GM19468 (cell line): ENCODE measurements at regions not wholly inside any gene's neighbourhood (a gene's known extent, or its start where the extent isn't known, plus 50 kb on each side); places are given as distances from the start of the nearest gene placed in this dataset.
"Not testable (repeated sequence)": the region's sequence is repeated elsewhere in the genome, so short reads cannot be mapped to it uniquely, and the experiment has no call there.

Experiments
- ATAC-seq: cut with Tn5 transposase; IDR thresholded peaks from one replicate; pipeline ENCODE4 v1.9.1; 2021; ENCODE audit warnings: mild to moderate bottlenecking, moderate library complexity, moderate number of reproducible peaks; ENCODE audit not compliant: unreplicated experiment; ENCODE audit errors: extremely low read depth

DNA sequence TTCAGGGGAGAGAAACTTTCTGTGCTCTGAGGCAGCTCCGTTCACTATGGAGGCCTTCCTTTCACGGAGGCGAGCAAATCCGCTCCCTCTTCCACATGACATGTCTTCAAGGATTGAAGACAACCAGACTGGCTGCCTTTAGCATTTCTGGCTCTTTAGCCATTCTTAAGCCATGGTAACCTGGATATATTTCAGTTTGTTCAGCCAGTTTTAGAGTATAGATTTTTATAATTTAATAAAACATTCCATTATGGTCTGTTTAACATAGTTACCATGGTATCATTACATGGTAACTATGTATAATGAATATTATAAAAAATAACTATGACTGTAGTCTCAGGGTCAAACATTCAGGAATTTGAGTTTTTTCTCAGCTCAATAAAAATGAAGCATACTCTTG lies 54.2 kb upstream of the NFIA start:
- no peak for ATAC-seq

DNA sequence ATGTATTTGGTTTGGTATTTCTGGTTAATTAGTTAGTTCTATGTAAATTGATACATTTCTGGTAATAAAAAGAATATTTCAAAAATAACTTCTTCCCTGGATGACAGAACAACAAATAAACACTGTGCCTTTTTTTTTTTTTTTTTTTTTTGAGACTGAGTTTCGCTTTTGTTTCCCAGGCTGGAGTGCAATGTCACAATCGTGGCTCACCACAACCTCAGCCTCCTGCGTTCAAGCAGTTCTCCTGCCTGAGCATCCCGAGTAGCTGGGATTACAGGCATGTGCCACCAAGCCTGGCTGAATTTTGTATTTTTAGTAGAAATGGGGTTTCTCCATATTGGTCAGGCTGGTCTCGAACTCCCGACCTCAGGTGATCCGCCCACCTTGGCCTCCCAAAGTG lies 64.3 kb upstream of the NFIA start:
- ATAC-seq: not testable (repeated sequence)

DNA sequence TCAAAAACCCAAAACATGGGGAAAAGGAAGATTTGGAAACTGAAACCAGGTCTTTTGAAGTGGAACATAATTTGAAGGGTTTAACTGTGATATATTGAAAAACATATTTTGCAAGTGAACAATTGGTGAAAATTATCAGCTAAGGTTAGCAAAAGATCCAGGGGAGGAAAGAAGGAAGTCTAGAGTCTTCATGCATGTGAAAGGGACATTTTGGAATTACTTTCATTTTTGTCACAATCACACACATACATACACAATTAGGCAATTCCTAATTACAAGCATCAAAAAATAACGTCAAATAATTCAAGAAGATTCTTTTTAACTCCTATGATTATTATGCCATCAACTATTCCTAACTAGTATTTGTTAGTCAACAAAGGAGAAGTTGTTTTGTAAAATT lies 64.7 kb upstream of the NFIA start:
- no peak for ATAC-seq

DNA sequence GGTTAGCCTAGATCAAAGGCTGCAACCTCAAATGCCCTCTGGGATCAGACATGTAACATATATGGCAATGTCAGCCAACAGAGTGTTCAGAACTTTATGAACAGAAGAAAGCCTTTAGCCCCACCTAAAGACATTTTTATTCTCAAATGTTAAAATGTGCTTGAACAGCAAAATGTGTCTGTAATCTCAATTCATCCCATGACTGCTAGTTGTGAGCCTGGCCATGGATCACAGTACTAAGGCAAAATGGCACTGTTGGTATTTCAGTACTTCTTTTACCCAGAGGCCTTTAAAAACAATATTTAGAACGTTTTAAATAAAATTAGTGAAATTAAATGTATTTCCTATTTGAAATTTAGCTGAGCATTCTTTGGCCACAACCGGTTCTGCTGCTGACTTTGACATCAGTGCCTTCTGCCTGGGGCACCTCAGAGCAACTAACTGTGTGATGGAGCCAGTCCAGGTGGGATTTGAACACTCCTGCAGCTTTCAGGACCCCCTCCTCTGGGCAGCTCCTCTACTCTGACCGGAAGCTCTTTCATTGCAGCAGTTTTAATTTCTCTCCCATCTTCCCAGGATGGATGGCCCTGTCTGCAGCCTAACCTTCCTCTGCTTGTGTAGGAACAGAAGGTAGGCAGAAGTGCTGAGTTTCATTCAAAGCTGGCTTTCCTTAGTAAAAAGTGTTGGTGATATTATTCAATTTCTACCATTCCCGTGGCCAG lies 68.3 kb upstream of the NFIA start:
- ATAC-seq: no peak

DNA sequence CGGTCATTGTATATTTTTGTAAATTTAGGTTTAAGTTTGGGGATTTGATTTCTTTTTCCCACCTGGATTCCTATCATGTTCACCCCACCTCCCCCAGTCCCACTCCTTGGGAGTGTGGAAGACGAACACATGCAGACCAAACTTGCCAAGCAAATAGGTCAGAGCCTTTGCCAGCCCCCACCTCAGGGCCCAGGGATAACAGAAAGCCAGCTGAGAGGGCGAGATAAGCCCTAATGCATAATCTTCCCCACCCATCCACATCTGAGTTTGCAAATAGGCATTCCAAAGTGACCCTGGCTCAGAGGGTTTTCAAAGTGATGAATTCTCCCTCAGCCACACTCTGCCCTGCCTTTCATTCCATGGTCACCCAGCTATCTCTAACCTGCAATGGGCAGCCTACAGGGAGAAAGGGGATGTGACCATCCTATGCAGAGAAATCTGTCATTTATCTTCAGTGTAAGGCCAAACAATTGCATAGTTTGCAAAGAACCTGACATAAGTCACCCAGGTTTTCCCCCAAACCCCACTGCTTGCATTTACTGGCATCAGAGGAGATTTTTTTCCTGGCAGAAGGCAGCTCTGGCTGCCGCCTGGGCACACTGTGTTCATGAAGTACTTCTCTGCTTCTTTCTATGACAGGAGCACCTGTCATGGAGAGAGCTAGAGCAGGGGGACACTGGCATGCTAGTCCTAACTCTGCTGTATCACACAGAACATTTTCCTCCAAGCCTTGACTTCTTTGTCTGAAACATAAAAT lies 69.0 kb upstream of the NFIA start:
- ATAC-seq: no peak

DNA sequence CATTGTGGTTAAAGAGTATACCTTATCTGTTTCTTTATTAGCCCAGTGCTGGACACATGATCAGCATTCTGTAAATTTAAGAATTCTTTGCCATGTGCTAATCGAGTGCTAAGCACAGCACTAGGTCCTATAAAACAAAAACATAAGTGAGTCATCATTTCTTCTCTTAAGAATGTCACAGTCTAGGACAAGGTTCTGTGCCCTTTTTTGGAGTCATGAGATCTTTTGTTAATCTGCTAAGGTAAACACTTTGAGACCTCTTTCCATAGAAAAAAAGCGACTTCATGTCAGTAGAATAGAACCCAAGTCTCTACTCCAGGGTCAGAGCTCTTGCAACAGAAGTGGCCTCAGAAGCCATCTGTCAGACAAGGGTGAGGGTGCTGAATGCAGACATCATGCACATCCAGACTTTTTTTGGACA lies 70.0 kb upstream of the NFIA start:
- ATAC-seq: no peak

DNA sequence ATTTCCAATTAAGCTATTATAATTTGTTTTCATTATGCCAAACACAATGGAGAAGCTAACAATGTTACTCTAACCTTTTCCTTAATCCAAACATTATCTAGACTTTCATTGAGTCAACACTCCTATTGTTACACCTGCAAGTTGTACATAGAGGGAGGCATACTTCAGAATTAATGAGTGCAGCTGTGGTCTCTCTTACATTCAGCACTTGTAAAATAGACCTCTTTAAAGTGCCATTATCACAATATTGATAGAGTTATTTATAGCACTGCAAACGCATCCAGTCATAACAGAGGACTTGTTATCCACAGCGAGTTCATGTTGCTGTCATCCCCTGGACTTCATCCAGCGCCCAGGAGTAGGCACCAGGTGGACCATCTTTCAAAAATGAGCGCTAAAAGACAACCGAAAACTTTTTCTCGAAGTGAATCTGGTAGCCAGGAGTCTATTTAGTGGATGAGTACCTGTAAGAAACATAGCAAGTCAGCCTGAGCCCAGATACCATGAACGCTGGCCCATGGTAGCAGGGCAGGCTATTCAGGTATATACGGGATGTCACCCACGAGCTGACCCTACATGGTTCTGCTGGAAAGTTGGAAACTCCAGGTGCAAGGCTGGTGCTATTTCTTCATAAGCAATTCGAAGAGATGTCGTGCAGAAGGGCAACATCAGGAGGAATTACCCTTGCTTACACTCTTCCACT lies 70.6 kb upstream of the NFIA start:
- ATAC-seq: no peak

DNA sequence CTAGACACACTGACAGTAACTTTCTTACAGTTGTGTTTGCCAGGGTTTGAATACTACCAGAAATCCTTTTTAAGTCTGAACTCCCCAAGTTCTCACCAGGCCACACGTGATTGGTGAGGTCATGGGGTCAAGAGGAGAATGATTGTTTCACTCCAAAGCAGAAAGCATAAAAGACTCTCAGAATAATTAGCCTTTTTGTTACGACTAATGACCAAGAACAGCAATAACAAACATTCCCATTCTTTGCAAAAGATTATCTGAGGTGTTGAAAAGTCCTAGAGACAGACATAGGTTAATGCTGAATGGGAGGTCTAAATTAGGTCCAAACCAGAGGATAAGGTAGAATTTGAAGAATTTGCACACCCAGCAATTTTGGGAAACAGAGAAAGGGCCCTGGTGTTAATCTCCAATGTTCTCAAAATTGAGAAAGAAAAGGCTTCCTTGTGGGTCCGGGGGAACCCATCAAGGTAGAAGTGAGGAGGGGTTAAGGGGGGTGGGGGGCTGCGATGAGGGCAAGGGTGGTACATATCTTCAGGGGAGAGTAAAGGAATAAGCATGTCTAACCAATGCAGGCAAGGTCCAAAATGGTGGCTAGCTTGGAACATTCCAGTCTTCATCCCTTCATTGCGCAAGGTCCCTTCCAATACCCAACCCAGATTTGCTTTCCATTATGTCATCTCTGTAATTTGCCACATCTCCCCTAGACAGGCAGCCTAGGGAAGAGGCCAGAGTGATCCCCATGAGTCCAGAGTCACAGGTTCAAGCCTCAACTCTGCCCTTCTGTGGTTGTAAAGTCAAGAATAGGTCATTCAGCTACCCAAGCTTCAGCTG lies 74.6 kb upstream of the NFIA start:
- ATAC-seq: no peak

DNA sequence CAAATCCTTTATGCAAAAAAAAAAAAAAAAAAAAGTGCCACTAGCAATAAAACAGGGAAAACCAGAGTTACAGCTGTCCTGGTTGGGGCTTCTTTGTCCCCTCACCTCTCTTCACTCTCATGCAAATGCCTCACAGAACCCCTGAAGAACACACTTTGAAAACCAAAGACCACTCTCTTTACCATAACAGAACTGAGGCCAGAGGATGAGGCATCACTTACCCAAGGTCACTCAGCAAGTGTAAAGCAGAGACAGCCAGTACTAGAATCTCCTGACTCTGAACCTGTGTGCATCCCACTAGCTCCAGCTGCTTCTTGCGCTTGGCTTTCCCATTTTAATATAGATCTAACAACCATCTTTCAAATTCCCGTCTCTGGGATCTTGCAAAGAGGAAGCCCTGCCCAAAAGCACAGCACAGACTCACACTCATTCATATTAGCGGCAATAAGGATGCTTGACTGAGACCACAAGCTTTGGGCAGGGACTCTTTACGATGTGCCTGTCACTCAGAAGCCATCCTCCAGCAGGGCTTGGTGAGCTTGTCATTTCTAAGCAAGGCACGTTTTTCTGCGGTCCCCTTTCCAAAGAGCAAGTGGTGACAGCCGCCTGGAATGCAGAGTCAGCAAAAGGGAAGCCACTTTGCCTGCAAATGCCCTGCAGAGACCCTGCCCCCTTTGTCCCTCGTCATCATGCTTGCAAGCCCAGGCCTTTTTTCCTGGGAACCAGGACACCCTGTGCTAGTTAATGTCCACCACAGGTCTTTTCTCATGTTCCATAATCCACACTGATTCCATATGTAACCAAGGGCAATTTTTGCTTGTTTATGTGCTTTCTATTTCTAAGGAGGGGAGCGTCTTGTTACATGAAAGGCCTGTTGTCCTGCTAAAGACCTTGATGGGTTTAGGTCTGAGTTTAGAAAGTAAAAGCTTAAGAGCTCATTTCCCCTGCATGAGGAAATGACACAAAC lies 76.5 kb upstream of the NFIA start:
- ATAC-seq: no peak

DNA sequence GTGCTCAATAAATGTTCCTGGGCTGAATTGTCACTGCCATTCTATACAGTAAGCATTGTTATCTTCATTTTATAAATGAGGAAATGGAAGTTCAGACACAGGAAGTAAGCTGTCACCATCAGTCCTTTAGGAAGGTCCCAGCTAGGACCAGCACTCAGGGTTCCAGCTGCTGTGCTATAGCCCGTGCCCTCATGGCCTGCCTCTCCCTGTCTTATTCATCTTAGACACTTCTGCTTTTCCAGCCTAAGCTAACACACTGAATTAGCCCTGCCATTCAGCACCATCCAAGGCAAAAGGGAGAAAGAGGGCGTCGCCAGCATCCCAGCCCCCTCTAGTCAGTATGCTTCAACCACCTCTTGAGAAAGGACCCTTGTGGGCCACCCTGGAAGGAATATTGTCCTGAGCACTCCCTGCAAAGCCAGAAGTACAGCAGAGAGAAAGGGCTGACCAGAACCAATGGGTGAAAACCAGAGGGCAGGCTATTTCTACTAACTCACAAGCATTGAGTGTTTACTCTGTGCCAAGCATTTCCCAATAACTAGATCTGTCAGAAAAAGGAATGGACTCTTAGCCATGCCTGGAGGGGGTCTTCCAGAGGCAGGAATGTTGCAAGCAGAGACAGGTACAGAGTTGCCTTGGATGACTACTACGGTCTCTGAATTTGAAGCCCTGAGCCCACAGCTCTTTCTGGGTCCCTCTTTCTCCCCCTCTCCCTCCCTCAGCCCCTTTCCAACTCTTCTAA lies 77.9 kb upstream of the NFIA start:
- no peak for ATAC-seq

DNA sequence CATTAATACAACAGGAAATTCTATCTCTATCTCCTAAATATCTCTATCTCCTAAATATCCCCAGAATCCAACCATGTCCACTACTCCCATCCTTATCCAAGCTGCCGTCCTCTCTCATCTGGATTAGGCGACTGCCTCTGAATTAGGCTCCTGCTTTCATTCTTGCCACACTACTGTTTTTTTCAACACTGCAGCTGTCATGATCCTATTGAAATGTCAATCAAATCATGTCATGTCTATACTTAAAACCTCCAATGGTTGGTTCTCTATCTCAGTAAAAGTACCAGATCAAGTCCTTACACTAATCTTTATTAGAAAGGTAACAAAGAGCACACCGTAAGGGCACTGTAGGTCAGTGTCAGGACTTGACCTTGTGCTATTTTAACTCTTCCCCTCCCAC lies 82.0 kb upstream of the NFIA start:
- ATAC-seq: no peak

DNA sequence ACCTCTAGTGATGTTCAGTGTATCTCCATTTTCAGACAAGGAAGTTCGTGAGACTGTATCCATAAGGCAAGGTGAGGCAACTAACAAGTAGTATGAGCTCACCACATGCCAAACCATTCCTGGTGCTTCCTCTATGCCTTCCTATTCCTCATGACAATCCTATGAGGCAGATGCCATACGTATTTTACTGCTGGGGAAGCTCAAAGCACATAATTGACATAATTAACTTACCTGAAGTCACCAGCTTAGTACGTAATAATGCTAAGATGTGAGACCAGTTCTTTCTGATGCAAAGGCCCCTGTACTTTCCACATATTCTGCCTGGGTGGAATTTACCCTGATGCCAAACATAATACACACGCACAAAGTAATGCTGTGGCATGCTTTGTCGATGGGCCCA lies 83.6 kb upstream of the NFIA start:
- ATAC-seq: no peak

DNA sequence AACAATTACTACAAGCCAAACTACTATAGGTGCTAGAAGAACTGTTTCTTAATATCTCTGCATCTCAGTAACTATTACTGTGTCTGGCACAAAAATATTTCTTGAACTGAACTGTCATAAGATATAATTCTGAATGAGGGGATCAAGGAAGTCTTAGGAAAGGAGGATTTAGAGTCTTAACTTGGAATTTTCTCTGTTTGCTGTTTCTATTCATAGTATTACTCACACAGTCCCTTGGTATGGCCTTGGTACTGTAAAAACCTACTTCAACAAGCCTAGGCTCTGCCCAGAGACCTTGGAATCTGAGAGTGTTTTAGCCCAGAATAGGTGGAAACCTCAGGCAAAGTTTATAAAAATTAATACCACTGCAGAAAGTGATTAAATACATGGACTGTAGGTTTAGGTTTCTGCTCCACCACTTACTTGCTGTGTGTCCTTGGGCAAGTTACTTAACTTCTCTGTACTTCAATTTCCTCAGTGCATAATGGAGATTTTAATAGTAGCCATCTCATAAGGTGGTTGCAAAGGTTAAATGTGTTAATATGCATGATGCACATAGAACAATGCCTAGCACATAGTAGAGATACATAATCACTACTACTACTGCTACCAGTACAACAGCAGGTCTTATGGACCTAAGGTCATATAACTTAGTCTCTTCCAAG lies 87.4 kb upstream of the NFIA start:
- no peak for ATAC-seq

DNA sequence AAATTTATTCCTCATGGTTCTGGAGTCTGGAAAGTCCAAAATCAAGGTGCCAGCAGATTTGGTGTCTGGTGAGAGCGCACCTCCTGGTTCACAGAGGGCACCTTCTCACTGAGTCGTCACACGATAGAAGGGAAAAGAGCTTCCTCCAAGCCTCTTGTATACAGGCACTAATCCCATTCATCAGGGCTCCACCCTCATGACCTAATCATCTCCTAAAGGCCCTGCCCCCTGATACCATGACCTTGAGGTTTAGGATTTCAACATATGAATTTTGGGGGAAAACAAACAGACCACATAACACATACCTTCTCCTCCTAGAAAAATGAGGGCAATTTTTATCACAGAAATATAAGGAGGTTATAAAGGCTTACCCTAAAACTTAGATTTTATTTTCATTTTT lies 88.0 kb upstream of the NFIA start:
- no peak for ATAC-seq

DNA sequence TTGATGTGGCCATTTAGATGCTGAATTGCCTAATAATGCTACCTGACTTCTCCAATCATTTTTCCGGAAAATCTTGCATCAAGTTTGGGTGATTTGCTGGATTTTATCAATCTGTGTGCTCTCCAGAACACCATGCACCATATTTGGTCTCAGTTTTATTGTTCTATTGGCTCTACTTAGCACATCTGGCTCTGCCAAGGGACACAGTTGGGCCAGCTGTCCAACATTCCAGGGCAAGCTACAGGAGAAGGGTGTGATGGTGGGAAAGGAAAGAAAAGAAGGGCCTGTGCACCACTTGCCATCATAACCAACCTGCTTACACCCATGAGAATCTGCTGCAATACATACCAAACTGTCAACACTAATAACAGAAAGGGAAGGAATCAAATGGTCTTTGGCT lies 90.2 kb upstream of the NFIA start:
- no peak for ATAC-seq

DNA sequence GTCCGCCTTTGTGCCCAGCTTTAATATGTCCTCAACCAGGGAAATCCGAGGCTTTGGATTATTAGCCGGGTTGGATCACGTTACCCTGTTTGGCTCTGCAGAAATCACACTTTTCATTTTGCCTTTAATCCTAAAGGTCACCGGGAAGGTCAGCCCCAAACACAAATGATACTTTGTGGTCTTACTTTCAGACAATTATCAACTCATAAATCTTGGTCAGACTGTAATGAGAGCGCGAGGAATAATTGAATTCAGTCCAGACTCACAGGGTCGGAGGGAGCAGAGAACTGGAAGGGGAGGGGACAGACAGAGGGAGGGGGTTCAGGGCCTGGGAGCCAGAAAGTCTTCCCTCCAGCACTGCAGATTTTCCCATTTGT lies 91.7 kb upstream of the NFIA start:
- no peak for ATAC-seq

DNA sequence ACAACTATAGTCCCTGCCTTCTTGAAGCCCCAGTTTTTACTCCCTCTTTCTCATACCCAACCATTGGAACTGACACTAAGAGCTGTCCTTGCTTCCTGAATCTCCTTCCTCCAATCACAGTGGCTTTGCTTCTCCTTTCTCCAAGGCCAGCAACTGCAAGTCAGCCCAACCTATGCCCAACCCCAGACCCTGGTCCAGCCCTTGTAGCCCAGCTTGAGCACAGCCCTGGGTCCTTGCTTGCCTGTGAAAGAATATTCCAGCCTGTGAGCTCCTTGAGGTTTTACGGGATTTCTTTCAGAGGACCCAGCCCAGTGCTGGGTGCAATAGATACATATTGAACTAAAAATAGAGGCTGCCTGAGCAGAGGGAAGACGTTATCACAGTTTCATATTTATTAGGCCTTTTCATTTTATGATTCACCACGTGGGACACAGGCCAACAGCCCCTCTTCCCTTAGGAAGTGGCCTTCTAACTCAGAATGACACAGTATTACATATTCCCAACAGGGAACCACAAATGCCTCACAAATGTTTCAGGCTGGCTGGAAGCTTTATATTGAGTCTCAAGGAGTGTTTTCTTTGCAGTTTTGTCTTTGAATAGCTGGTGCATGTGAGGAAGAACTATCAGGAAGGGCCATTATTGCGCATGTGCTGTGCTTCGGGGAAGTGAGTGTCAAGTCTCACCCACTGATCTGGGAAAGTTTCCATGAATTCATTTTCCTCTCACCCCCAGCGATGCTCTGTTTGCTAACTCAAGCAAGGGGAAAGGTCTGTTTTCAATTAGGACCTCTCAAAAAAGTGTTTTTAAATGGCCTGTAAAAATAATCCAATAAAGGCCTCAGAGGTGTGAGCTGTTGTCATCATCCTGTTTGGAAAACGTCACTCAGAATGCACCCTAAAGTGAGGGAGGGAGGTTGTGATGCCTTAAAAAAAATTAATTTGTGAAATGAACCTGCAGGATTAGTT lies 92.3 kb upstream of the NFIA start:
- no peak for ATAC-seq
